ENCODE measurements at regions not wholly inside any gene's neighbourhood (a gene's known extent, or its start where the extent isn't known, plus 50 kb on each side); places are given as distances from the start of the nearest gene placed in this dataset.
"Not testable (repeated sequence)": the region's sequence is repeated elsewhere in the genome, so short reads cannot be mapped to it uniquely, and the experiment has no call there.

DNA sequence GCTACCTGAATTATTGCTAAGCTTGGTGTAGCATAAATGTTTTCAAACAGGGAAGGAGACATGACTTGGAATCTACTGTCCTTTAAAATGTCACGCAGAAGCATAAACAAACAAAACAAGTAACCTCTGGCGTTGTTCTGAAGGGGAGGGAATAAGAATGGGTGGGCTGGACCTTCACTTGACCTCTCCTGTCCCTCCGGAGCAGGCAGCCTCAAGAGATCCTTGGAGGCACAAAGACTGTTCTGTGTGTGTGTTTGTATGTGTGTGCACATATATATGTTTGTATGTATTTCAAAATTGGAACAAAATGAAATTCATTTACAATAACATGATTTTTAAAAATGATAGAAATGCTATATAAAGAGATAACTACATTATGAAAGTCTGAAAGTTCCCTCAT is 91.3 kb upstream of the DCLK2 start:
- no peak for DNase-seq (ENCODE audit: low read depth)

DNA sequence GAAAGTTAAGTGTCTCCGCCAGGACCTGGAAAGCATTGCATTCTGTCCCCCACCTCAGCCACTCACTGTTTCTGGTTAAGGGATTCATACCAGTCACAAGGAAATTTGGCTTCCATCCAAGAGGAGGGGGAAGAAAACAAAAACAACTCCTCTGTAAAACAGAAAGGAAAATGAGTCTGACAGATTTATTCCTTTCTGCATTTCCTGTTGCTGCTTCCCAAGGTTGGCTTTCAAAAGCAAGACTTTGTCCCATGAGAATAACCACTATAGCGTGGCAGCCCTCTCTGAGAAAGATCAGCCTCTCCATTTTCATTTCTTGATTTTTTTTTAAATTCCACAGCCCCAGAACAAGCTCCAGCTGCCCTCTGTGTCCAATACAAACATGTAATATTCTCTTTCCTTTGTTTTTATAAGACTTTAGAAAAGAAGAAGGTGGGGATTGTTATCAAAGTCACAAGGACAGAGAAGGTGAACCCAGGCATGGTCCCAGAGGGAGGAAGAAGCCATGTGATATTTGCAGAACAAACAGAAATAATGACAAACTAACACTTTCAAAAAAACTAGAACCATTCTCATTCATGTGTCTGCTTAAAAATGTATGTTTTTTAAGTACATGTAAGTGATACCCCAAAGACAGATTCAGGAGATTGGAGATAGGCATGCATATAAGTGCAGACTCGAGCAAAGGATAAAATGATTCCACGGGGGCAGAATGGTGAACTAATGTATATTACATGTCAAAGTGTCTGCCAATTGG is 90.7 kb upstream of the DCLK2 start:
- no peak for DNase-seq (ENCODE audit: low read depth)

DNA sequence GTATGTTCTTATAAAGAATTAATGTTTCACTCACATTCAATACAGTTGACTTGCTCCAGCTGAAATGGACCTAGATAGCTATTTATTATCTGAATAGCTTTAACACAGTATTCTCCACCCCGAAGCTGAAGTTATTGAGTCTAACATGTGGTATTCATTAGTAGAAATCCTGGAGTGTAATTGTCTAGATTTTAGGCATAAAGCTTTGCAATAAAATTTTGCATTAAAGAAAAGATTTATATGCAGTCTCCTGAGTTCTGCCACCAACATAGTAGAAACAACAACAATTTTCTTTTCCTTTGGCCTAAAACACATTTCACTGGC is 90.2 kb upstream of the DCLK2 start:
- DNase-seq (ENCODE audit: low read depth), result no peak

DNA sequence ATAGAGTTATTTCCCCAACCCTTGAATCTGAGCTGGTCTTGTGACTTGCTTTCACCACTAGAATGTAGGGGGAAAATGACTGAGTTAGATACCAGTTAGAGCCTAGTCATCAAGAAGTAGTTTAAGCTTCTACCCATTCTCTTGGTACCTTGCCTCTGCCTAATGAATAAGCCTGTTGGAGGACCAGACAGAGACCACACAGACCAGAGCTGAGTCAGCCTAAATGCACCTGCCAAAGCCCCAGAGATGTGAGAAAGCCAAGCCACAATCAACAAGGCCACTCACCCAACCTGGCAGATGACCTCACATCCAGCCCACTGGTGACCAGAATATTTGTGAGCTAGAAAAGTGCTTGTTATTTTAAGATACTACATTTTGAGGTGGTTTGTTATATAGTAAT is 85.2 kb upstream of the DCLK2 start:
- DNase-seq (ENCODE audit: low read depth), result no peak

DNA sequence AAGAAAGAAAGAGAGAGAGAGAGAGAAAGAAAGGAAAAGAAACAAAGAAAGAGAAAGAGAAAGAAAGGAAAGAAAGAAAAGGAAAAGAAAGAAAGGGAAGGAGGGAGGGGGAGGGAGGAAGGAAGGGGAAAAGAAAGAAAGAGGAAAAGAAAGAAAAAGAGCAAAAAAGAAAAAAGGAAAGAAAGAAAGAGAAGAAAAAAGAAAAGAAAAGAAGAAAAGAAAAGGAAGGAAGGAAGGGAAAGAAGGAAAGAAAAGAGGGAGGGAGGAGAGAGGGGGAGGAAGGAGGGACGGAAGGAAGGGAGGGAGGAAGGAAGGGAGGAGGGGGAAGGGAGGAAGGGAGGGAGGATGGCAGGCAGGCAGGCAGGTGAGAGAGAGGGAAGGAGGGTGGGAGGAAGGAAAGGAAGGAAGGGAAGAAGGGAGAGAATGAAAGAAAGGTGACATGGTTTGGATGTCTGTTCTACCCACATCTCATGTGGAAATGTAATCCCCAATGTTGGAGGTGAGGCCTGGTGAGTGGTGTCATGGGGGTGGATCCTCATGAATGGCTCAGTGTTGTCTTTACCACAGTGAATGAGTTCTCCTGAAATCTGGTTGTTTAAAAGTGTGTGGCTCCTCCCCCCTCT is 83.0 kb upstream of the DCLK2 start:
- DNase-seq (ENCODE audit: low read depth), result no peak

DNA sequence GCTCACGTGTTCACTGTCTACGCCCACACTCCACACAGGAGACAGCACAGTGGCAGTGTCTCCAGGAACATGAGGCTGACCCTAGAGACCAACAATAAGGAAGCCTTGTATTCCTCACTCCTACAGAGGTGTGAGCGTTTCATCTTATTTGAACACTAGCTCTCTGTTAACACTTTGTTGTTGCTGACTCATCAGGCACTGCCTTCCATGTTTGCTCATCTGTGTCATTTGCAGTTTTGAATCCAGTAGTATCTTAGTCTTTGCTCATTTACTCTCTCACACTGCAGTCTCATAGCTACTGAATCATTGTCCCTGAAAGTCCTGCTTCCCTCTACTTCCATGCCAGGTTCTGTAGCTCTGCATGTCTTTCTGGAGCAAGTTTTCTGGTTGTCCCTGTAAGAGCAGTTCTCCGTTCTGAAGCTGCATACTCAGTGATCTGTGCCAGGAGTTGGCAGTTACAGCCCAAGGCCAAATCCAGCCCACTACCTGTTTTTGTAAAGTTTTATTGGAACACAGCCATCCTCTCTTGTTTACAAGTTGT is 80.3 kb upstream of the DCLK2 start:
- DNase-seq (ENCODE audit: low read depth), result no peak

DNA sequence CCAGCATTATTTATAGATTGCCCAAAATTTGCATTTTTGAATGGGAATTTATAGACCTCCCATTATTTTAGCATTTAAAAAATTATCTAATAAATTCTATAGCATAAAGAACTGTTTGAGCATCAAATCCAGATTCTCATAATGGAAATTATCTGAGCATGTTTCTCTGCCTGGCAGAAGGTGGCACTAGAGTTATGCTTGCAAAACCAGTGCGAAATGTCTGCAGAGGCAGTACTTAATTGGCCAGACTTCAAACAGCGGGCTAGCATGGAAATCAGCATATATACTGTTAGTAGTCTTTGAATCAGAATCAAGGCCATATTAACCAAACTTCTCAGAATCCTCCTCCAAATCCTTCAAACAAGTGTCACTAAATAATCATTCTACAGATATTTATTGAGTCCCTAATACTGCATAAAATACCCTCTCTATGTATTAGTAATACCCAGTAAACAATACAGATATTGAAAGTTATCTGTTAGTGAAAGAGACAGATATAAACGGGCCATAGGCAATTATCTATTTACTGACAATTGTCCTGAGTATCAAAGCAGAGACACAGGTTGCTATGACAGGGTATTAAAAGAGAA is 78.7 kb upstream of the DCLK2 start:
- no peak for DNase-seq (ENCODE audit: low read depth)

DNA sequence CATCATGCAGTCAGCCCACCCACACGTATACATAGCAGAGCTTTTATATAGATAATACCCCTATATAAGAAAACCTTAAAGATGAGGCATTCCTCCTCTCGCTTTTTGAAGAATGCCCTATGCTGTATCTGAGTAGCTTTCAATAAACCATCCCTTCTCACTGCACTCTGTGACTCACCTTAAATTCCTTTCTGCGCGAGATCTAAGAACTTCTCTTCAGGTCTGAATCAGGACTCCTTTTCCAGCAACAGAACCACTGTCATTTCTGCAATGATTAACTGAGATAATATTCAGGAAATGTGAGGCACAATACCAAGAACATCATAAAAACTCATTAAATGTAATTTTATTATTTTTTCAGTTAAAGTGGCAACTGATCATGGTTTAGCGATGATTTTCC is 76.4 kb upstream of the DCLK2 start:
- no peak for DNase-seq (ENCODE audit: low read depth)

DNA sequence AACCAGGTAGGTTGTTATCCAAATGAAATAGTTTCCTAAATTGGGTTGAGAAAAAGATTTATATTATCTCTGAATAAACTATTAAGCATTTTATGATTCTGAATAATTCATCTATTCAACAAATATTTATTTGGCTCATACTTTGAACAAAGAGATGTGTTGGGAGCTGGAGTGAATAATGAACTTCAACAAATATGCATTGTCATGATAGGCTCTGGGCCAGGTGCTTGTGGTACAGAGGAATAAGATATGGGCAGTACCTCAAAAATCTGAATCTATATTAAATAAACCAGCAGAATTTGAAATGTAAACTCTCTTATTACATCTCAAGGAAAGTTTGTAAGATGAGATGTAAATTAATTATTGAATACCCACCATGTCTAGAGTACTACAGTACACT is 75.7 kb upstream of the DCLK2 start:
- no peak for DNase-seq (ENCODE audit: low read depth)

DNA sequence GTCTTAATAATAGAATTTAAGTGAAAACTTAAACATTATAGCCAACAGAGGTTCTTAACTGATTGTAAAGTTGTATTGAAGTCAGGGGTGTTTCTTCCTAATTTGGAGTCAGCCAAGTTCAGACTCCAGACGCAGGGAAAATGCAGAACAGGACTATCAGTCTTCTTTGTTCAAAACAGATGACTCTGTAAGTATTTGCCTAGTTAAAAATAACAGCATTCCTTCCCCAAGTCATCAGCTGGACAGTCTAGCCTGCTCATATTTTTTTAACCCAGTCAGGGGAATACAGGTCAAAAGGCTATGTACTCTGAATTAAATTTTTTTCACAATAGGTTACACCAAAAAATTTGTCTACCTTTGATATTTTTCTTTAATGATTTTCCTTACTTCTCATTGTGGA is 73.8 kb upstream of the DCLK2 start:
- no peak for DNase-seq (ENCODE audit: low read depth)

DNA sequence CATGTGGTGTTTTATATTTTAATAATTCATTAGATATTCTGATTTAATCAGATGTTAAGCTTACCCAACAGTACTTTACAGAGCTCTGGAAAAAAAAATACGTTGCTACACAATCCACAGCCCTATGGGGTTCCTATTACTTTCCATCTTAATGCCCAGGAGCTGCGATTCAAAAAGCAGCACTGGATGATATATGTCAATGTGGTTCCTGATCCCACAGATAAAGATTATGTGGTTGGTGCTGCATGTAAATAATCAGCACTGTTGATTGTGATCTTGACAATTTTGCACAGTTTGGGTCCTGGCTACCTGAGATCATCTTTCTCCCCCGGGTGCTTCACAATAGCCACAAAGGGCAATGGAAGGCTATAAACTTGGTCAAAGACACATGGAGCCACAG is 72.7 kb upstream of the DCLK2 start:
- DNase-seq (ENCODE audit: low read depth), result no peak

DNA sequence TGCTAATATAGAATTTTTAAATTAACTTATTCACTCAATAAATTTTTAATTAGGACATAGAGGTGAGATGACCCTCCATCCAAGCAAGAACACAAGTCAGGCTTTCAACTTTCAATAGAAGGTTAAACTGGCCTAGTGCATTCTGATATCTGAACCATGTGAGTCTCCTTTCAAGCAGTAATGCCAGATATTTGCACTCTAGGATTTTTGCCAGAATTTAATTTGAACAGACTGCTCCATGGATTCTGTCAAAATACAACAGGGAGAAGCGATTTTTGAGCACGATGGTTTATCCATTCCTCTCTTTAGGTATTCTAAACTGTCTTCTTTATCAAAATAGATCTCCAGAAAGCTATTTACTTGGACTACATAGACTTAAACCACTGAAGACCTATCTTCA is 72.0 kb upstream of the DCLK2 start:
- no peak for DNase-seq (ENCODE audit: low read depth)

DNA sequence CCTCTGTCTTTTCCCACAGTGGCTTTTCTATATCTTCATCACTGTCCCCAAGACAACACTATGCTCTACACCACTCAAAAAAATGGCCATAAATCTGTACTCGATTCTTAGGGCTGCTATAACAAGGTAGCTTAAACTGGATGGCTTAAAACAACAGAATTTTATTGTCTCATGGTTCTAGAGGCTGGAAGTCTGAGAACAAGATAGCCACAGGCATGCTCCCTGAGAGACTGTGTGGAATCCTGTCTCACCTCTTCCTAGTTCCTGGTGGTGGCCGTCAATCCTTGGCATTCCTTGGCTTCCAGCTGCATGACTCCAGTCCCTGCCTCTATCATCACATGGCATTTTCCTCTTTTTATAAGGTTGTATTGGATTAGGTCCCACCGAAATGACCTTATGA is 70.7 kb upstream of the DCLK2 start:
- no peak for DNase-seq (ENCODE audit: low read depth)

DNA sequence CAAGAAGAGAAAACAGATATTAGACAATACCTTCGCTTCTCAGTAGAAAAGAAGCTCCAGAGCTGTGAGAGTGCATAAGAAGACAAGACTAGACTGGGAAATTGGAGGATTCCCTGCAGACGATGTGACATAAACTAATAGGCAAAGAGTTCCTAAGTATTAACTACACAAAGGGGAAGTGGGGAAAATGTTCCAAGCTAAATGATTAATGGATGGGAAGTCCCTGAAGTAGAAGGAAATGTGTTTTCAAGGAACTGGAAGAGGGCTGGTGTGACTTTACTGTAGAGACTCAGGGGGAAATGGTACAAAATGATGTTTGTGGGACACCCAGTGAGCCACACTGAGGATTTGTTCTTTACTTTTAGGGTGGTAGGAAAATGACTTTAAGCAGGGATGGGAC is 69.7 kb upstream of the DCLK2 start:
- no peak for DNase-seq (ENCODE audit: low read depth)

DNA sequence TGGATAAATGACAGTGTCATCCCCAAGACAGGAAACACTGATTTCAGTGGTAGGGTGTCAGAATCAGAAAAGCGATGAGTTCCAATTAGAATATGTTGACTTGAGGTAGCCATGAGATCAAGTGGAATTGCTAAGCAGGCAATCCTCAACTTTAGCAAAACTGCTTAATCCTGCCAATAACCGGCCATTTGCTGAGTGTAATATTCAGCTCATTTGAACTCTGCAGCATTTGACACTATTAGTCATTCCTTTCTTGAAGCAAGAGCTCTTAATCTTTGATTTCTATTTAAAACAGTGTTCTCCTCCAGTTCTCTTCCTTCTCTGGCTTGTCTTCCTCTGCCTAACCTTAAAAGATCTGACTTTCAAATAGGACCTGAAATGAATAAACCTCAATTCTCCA is 68.7 kb upstream of the DCLK2 start:
- DNase-seq (ENCODE audit: low read depth), result no peak

DNA sequence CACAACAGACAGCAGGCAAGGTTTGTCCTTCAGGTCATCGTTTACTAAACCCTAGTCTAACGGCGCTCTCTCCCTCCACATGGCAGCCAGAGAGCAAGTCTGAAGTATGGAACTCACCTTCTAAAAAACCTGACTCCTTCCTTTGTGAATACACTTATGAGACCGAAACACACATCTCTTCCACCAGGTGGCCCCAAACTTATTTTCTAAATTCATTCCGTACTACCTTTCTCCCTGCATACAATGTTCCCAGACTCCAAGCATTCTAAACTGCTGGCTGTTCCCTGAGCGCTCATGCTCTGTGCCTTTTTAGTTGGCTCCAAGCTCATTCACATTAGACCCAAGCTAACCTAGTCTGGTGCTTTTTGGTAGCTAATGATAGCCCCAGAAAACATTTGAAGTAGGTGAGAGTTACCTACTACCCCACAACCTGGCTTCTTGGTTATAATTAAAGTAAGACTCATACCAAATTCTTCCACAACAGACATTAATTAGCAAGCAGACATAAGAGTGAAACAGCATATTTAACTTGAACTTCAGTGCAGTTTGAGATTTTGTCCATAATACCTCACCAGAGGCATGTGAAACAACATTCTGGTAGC is 67.6 kb upstream of the DCLK2 start:
- DNase-seq (ENCODE audit: low read depth), result no peak

DNA sequence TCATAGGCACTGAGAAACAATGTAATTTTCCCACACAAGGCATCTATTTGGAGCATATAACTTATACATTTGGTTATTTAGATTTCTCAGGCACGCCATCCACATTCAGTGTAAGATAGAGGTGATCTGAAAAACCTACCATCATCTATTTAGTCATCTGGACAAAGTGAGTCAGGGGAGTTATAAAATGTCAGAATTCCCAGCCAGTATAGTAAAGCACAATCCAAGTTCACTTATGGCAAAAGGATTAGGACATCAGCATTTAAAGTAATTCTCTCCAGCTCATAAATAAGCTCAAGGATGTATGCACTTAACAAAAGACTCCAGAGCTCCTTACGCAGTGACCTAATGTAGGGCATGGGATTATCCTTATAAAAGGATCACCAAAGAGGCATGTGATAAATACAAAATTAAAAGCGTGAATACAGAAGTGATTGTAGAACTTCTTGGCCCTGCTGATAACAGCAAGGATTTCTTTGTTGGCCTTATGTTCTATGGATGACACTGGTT is 65.3 kb upstream of the DCLK2 start:
- DNase-seq (ENCODE audit: low read depth), result no peak

DNA sequence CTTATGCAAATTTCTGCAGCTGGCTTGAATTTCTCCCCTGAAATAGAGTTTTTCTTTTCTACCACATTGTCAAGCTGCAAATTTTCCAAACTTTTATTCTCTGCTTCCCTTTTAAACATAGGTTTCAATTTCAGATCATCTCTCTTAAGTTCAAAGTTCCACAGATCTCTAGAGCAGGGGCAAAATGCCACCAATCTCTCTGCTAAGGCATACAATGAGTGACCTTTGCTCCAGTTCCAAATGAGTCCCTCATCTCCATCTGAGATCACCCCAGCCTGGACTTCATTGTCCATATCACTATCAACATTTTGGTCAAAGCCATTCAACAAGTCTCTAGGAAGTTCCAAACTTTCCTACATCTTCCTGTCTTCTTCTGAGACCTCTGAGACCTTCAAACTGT is 62.3 kb upstream of the DCLK2 start:
- DNase-seq (ENCODE audit: low read depth), result not testable (repeated sequence)

DNA sequence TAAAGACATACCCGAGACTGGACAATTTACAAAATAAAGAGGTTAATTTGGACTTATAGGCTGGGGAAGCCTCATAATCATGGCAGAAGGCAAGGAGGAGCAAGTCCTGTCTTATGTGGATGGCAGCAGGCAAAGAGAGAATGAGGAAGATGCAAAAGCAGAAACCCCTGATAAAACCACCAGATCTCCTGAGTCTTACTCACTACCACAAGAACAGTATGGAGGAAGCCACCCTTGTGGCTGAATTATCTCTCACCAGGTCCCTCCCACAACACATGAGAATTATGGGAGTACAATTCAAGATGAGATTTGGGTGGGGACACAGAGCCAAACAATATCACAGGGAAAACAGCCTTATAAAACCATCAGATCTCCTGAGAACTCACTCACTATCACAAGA is 61.6 kb upstream of the DCLK2 start:
- not testable (repeated sequence) for DNase-seq (ENCODE audit: low read depth)

DNA sequence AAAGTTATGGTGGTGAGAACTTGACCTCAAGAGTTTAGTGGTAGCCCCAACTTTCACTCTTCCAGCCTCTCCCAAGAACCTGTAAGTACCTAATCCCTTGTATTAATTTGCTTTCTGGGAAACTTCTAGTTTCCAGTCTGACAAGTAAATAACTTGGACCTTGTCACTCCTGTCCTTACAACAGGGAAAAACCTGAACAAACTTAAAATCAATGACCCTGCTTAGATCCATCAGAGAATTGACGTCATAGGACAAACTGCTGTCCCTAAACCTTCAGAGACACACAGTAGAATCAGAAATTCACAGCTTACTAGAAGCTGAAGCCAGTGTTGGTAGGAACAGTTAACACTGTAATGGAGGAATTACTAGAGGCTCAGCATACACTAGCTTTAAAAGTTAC is 60.0 kb upstream of the DCLK2 start:
- DNase-seq (ENCODE audit: low read depth), result no peak

DNA sequence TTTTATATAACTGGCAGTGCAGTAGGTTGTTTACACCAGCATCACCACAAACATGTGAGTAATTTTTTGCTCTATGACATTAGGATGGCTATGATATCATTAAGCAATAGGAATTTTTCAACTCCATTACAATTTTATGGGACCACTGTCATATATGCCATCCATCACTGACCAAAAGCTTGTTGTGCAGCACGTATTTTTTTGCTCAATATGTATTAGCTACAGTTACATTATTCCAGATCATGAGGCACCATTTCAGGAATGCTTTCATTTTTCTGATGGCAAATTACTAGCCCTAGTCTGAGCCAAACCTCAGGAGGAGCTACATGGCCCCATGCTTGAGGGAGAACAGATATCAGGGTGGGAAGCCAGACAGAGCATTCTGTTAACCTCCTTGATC is 56.8 kb upstream of the DCLK2 start:
- no peak for DNase-seq (ENCODE audit: low read depth)

DNA sequence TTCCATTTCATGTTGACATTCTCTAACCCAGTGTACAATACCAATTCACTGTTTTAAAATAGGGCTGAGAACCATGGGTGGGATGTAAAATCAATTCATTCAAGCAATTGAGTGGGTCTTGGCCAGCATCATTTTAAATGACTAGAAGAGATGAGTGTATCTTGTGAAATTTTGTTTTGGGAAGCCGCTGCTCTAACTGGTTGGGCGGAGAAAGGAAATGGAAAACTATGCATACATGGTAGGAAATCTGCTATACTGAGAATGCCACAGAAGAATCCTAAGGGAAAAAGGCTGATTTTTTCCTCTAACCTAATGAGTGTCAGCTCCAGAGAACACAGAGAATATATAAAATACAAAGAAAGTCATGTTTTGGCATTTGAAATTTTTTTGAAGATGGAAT is 54.8 kb upstream of the DCLK2 start:
- no peak for DNase-seq (ENCODE audit: low read depth)

DNA sequence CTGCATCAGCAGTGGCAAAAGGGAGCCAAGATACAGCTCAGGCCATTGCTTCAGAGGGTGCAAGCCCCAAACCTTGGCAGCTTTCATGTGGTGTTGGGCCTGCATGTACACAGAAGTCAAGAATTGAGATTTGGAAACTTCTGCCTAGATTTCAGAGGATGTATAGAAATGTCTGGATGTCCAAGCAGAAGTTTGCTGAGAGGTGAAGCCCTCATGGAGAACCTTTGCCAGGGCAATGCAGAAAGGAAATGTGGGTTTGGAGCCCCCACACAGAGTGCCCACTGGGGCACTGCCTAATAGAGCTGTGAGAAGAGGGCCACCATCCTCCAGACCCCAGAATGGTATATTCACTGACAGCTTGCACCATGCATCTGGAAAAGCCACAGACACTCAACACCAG is 51.3 kb upstream of the DCLK2 start:
- not testable (repeated sequence) for DNase-seq (ENCODE audit: low read depth)

Data from activated gamma-delta T cell treated with anti-CD3 and anti-CD28 coated beads, Interleukin-2, amount 50 U/mL, for 16 hours (primary cell).